ENCODE measurements at regions not wholly inside any gene's neighbourhood (a gene's known extent, or its start where the extent isn't known, plus 50 kb on each side); places are given as distances from the start of the nearest gene placed in this dataset.

GRCh38 chr2:236939721-236940231 is 145.9 kb upstream of the COPS8 start:
- DNase-seq, result peak; percentile 72

- DNase-seq, result no peak
Observed at GRCh38 chr2:236940497-236940896, 145.2 kb upstream of the COPS8 start.

- no peak for DNase-seq
Observed at GRCh38 chr2:236940916-236941520, 144.7 kb upstream of the COPS8 start.

GRCh38 chr2:236941551-236941950 is 144.1 kb upstream of the COPS8 start:
- no peak for DNase-seq

- no peak for DNase-seq
Observed at GRCh38 chr2:236942554-236942953, 143.1 kb upstream of the COPS8 start.

- DNase-seq, result no peak
Observed at GRCh38 chr2:236943068-236943467, 142.6 kb upstream of the COPS8 start.

GRCh38 chr2:236943841-236944513 is 141.7 kb upstream of the COPS8 start:
- no peak for DNase-seq

- DNase-seq, result no peak
Observed at GRCh38 chr2:236944561-236944960, 141.1 kb upstream of the COPS8 start.

GRCh38 chr2:236945431-236946016 is 140.2 kb upstream of the COPS8 start:
- no peak for DNase-seq

- no peak for DNase-seq
Observed at GRCh38 chr2:236946871-236947270, 138.8 kb upstream of the COPS8 start.

GRCh38 chr2:236947294-236947693 is 138.4 kb upstream of the COPS8 start:
- DNase-seq, result no peak

- no peak for DNase-seq
Observed at GRCh38 chr2:236947896-236948295, 137.8 kb upstream of the COPS8 start.

- DNase-seq, result no peak
Observed at GRCh38 chr2:236949089-236949905, 136.4 kb upstream of the COPS8 start.

GRCh38 chr2:236951830-236952475 is 133.7 kb upstream of the COPS8 start:
- DNase-seq, result no peak

GRCh38 chr2:236954641-236955040 is 131.0 kb upstream of the COPS8 start:
- DNase-seq, result no peak

GRCh38 chr2:236955521-236956030 is 130.1 kb upstream of the COPS8 start:
- no peak for DNase-seq

- DNase-seq, result no peak
Observed at GRCh38 chr2:236956031-236956618, 129.6 kb upstream of the COPS8 start.

GRCh38 chr2:236956641-236957040 is 129.0 kb upstream of the COPS8 start:
- DNase-seq, result no peak

GRCh38 chr2:236959036-236959435 is 126.7 kb upstream of the COPS8 start:
- DNase-seq, result no peak

GRCh38 chr2:236959876-236960275 is 125.8 kb upstream of the COPS8 start:
- no peak for DNase-seq

GRCh38 chr2:236960531-236960930 is 125.2 kb upstream of the COPS8 start:
- DNase-seq, result no peak

GRCh38 chr2:236962816-236963215 is 122.9 kb upstream of the COPS8 start:
- DNase-seq, result no peak
